GM13976 (cell line): ENCODE measurements at regions not wholly inside any gene's neighbourhood (a gene's known extent, or its start where the extent isn't known, plus 50 kb on each side); places are given as distances from the start of the nearest gene placed in this dataset.

Source experiments
- DNase-seq: peaks from one replicate; pipeline ENCODE4 v3.0.0; 2012; ENCODE audit warnings: low spot score
- in situ Hi-C: fragments of 300-500 bp; cut with MboI; formaldehyde crosslinking; loops from one replicate; pipeline ENCODE4 v1.12.0; 2022; ENCODE audit warnings: low sequenced_read_pairs, mixed read lengths, inconsistent platforms; ENCODE audit not compliant: unreplicated experiment
- TF ChIP-seq, protein P1 (sequence below): IDR thresholded peaks from 2 replicates; pipeline ENCODE4 v1.5.1; 2012; ENCODE audit warnings: borderline replicate concordance, mild to moderate bottlenecking; ENCODE audit not compliant: insufficient read depth; ENCODE audit errors: extremely low read depth, missing control alignments, control extremely low read depth

DNA sequence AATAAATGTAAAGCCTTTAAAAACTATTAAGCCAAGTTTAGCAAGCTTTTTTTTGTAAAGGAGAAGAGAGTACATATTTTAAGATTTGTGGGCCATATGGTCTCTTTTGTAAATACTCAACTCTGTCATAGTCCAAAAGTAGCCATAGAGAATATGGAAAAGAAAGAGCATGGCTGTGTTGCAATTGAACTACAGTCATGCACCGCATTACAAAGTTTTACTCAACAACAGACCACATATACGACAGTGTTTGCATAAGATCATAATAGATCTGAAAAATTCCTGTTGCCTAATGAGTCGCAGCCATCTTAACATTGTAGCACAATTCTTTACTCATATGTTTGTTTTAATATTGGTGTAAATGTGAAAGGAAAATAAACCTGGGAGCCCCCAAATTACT lies 440.8 kb downstream of the HTR7 start:
- TF ChIP-seq, protein P1, sequence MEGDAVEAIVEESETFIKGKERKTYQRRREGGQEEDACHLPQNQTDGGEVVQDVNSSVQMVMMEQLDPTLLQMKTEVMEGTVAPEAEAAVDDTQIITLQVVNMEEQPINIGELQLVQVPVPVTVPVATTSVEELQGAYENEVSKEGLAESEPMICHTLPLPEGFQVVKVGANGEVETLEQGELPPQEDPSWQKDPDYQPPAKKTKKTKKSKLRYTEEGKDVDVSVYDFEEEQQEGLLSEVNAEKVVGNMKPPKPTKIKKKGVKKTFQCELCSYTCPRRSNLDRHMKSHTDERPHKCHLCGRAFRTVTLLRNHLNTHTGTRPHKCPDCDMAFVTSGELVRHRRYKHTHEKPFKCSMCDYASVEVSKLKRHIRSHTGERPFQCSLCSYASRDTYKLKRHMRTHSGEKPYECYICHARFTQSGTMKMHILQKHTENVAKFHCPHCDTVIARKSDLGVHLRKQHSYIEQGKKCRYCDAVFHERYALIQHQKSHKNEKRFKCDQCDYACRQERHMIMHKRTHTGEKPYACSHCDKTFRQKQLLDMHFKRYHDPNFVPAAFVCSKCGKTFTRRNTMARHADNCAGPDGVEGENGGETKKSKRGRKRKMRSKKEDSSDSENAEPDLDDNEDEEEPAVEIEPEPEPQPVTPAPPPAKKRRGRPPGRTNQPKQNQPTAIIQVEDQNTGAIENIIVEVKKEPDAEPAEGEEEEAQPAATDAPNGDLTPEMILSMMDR = no peak
- no peak for DNase-seq
- in situ Hi-C loops = no loop called here

DNA sequence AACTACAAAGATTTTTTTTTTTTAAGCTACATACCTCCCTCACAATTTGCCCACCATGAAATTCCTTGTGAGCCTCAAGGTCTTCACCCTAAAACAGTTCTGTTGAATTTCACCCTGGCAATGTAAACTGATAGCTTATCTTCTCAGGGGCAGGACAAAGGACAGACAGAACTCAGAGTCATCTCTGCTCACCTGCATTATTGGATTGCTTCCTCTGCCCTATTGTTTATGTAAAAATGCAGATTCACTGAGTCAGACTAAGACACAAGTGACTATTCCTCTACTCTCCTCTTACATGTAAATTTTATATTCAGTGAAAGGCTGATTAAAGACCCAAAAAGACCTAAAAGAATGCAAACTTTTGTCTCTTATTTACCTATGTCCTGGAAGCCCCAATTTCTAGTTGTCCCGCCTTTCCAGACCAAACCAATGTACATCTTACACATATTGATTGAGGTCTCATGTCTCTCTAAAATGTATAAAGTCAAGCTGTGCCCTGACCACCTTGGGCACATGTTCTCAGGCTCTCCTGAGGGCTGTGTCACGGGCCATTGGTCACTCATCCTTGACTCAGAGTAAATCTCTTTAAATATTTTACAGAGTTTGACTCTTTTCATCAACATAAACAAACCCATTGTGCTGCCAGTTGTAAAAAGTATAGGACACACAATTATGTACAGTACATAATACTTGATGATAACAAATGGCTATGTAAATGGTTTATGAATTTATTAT lies 440.2 kb downstream of the HTR7 start:
- in situ Hi-C loops = no loop called here
- TF ChIP-seq, protein P1 = no peak
- DNase-seq = no peak

- no peak for DNase-seq
- in situ Hi-C loops = no loop called here
- TF ChIP-seq, protein P1 = no peak
These were observed 438.8 kb downstream of the HTR7 start for GRCh38 chr10:90418869-90419652.

- TF ChIP-seq, protein P1 = no peak
- in situ Hi-C loops = no loop called here
- no peak for DNase-seq
These were observed 437.1 kb downstream of the HTR7 start for GRCh38 chr10:90420637-90421318.

DNA sequence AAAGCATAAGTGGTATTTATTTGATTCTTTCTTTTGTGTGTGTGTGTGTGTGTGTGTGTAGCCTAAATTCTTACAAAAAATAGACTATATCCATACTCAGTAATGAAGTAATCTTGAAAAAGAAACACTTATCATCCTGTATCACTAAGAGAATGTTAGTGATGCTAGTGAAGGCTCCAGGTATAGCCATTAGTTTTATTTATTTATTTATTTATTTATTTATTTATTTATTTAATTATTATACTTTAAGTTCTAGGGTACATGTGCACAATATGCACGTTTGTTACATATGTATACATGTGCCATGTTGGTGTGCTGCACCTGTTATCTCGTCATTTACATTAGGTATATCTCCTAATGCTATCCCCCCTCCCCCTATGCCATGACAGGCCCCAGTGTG lies 436.0 kb downstream of the HTR7 start:
- TF ChIP-seq, protein P1 = no peak
- no peak for DNase-seq
- in situ Hi-C loops = no loop called here

- TF ChIP-seq, protein P1 = no peak
- no peak for DNase-seq
- in situ Hi-C loops = no loop called here
These were observed 433.1 kb downstream of the HTR7 start for GRCh38 chr10:90424730-90425129.
